ENCODE measurements at regions not wholly inside any gene's neighbourhood (a gene's known extent, or its start where the extent isn't known, plus 50 kb on each side); places are given as distances from the start of the nearest gene placed in this dataset.

- no peak for DNase-seq (ENCODE audit: low spot score)
These were observed 565.8 kb upstream of the DPPA4 start for GRCh38 chr3:109903100-109903499.

DNA sequence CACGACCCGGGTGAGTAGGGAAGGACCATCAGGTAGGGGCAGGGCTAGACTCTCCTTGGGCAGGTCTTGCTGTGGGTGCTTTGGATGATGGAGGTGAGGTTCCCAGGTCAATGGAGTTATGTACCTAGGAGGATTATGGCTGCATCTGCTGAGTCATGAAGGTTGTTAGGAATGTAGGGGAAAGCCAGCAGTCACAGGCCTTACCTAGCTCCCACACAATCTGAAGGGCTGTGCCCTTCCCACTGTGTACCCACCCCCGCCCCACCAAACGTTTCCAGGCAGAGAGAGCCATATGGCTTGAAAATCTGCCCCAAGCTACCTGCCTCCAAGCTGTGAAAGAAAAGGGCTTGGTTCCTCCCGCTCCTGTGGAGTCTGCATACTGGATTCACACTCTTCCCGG lies 573.4 kb upstream of the DPPA4 start:
- DNase-seq (ENCODE audit: low spot score), result no peak

DNA sequence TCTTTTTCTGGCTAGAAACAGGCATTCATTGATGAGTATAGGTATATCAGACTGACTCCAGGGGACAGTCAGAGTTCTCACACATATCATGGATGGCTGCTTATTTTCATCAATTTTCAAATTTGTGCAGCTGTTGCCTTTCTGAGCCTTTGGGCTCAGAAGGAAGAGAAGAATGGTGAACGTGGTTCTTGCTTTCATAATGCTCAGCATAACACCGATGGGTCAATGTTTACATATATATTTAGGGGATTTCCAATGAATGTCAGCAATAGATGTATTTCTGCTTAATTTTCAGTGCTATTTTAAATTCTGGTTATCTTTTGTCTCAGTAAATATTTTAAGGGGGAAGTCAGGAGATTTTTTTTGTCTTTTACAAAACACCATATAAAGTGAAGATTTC lies 581.4 kb upstream of the DPPA4 start:
- no peak for DNase-seq (ENCODE audit: low spot score)

DNA sequence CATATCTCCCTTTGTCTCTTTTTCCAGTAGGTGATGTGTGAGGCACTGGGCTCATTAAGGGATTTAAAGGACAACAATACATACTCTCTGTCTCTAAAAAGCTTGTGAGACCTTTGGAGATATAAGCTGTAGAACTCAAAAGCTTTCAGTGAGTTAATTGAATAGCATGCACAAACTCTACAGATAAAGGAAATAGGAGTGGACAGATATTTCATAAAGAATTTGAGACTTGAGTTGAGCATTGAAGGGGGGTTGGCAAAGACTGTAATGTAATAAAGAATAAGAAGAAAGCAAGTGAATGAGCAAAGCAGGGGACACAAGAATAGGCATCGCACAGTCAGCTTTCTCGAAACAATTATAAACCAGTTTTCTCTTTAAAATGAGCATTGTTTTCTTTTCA lies 583.4 kb upstream of the DPPA4 start:
- no peak for DNase-seq (ENCODE audit: low spot score)

- DNase-seq (ENCODE audit: low spot score), result no peak
These were observed 584.2 kb upstream of the DPPA4 start for GRCh38 chr3:109921509-109921908.

DNA sequence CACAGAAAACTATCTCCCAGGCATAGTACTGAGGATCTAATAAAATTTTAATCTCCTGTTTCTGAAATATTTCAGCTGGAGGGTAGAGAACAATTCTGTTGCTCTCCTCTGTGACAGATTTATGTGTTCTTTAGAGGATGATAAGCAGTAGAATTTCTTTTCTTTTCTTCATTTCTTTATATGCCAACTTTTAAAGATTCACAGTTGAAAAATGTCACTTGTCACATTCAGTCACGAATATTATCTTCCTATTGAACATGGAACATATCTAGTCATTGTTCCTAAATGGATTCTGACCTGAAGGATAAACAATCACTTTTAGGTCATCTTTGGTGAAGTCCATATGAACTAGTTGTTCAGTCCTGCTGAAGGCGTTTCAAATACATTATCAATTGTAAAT lies 585.5 kb upstream of the DPPA4 start:
- DNase-seq (ENCODE audit: low spot score), result no peak

- DNase-seq (ENCODE audit: low spot score), result no peak
These were observed 586.1 kb upstream of the DPPA4 start for GRCh38 chr3:109923431-109923830.

DNA sequence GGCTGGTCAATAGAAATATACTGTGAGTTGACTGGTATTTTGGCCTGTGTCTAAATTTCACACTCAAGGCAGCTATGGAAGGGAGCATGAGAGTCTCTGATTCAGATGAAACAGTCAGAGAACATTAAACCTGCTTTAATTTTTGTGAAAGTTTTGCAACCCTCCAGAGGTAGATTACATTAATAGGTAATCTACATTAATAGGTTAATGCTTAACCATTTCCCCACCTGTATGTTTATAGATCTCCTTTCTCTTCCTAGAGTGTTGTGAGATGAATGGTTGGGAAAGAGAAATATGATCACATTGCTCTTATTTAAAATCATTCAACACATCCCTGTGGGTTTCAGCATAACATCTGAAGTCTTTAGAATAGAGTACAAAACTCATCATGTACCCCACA lies 586.9 kb upstream of the DPPA4 start:
- DNase-seq (ENCODE audit: low spot score), result no peak

DNA sequence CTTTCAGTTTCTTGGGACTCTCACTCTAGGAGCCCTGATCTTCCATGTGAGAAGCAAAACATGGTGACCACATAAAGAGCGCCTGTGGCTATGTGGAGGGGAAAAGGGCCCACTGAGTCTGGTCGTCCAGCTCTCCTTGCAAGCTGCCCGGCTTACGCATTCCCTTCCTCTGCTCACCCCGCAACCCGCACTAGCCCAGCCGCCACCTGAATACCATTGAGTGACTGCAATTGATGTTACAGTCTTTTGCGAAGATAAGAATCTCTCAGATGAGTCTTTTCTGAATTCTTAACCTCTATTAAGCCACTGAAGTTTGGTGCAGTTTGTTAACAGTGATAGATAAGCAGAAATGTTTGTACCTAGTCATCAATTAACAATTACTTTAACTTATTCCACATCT lies 589.0 kb upstream of the DPPA4 start:
- DNase-seq (ENCODE audit: low spot score), result no peak

GRCh38 chr3:109927161-109927560 lies 589.8 kb upstream of the DPPA4 start:
- peak; percentile 85 for DNase-seq (ENCODE audit: low spot score)

GRCh38 chr3:109927726-109928125 lies 590.4 kb upstream of the DPPA4 start:
- no peak for DNase-seq (ENCODE audit: low spot score)

GRCh38 chr3:109930582-109930981 lies 593.2 kb upstream of the DPPA4 start:
- no peak for DNase-seq (ENCODE audit: low spot score)

- DNase-seq (ENCODE audit: low spot score), result no peak
These were observed 596.2 kb upstream of the DPPA4 start for GRCh38 chr3:109933576-109933975.

DNA sequence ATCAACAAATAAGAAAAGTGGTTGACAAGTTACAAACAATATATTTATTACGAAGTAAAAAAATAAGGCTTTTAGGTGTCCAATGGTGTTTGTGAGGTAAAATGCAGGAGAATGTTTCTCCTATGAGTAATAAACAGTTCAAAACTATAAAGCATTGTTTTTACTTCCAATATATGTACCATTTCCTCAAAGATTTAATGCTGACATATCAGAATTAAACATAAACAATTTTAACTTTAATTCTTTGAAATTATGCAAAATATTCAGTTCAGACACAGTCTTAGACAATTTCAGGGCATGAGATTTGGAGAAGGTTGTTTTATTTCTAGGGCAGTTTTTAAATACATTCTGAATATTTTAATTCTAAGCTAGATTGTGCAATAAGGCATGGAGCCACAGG lies 602.5 kb upstream of the DPPA4 start:
- DNase-seq (ENCODE audit: low spot score), result no peak

- peak; percentile 19 for DNase-seq (ENCODE audit: low spot score)
These were observed 605.8 kb upstream of the DPPA4 start for GRCh38 chr3:109943181-109943580.

GRCh38 chr3:109944836-109945235 lies 607.5 kb upstream of the DPPA4 start:
- no peak for DNase-seq (ENCODE audit: low spot score)

DNA sequence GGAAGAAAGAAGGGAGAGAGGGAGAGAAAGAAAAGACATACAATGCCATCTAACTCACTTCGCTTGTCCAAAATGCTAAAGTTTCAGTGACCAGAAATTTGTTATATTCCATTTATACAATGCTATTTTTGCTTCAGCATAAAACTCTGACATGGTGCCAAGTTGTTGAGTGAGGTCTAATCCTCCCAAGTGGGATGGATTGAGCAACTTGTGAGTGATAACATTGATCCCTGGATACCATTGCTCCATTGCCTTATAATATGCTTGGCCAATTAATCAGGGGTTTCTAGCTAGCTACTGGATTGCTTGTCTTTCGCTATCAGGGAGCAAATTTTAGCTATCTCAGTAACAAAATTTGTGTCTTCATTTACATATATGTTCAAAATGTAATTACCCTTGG lies 615.6 kb upstream of the DPPA4 start:
- DNase-seq (ENCODE audit: low spot score), result no peak

DNA sequence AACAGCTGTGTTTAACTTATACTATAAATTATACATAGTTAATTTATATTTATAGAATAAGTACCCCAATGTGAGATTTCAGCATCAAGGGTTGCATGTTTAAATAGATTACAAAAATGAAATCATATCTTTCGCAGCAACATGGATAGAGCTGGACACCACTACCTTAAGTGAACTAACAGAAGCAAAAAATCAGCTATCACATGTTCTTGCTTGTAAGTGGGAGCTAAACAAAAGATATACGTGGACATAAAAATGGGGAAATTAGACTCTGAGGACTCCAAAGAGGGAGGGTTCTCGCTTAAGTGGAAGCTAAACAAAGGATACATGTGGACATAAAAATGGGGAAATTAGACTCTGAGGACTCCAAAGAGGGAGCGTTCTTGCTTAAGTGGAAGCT lies 626.5 kb upstream of the DPPA4 start:
- no peak for DNase-seq (ENCODE audit: low spot score)

DNA sequence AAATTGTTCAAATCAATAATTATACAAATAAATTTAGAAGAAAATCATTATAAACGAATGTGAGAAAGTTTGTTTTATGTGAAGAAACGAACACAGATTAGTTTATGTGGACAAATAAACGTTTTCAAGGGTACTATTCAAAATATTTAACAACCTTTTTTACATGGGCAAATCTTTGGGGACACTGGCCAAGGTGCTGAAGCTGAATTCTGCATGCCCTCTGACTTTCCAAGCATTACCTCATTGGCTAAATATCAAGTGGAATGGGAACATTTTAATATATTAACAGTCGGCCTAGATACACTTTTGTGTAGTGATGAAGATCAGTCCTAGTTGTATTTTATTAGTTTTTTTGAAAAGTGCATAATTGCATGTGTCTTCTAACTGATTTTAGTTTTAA lies 636.4 kb upstream of the DPPA4 start:
- DNase-seq (ENCODE audit: low spot score), result peak; percentile 24

GRCh38 chr3:109977897-109978296 lies 640.6 kb upstream of the DPPA4 start:
- DNase-seq (ENCODE audit: low spot score), result no peak

GRCh38 chr3:109982201-109982600 lies 644.9 kb upstream of the DPPA4 start:
- DNase-seq (ENCODE audit: low spot score), result no peak

DNA sequence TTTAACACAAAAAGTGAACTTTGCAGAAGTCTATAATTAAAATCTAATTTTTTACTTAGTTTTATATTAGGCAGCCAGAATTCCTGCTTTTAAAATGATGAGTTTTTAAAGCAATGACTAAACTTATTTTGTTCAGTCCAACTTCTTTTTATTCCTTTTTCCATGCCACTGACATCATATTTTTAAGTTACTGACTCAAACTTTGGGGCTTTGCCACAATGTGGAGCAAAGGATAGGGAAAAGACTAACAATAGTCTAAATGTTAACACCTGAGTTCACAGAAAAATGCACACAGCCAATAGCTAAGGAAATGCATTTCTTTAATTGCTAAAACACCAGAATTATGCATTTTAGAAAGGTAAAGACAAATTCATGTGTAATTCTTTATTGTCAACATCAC lies 647.6 kb upstream of the DPPA4 start:
- DNase-seq (ENCODE audit: low spot score), result no peak

DNA sequence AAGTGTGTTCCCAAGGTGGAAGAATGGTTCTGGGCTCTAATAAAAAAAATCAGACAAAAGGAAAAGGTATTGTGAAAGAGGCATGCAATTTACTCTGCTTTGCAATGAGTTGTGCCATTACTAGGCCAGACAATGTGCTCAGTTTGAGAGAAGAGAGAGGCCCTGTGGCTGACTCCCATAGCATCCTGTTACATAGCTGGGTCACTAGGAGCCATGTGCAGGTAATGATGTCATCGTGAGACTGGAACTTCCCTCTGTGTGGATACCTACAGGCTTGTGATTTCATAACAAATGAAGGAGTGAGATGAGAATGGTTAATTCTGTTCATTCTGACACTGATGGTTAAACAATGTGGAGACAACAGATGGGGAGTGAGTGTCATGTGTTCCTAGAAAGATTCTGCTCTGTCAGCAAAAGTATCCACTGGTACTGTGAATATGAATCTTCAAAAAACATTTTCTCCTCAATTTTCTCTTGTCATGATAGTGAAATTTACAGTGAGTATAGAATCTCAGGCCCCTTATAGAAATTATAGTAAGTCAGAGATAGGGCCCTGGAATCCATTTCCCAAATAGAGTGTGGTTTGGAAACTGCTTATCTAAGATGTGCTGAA lies 648.7 kb upstream of the DPPA4 start:
- DNase-seq (ENCODE audit: low spot score), result no peak

DNA sequence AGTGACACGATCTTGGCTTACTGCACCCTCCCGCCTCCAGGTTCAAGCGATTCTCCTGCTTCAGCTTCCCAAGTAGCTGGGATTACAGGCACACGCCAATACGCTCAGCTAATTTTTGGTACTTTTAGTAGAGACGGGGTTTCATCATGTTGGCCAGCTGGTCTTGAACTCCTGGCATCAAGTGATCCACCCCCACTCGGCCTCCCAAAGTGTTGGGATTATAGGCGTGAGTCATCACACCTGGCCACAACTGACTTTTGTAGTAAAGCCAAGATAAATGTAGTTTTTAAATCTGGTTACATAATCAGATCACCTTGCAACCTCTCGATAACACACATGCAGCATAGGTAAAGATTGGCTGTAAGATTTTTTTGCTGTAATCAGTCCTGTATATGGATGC lies 657.5 kb upstream of the DPPA4 start:
- DNase-seq (ENCODE audit: low spot score), result no peak

- DNase-seq (ENCODE audit: low spot score), result no peak
These were observed 658.0 kb upstream of the DPPA4 start for GRCh38 chr3:109995377-109995776.
